Sciatic nerve (tissue), 2 donors: ENCODE measurements at regions not wholly inside any gene's neighbourhood (a gene's known extent, or its start where the extent isn't known, plus 50 kb on each side); places are given as distances from the start of the nearest gene placed in this dataset.
"Not testable (repeated sequence)": the region's sequence is repeated elsewhere in the genome, so short reads cannot be mapped to it uniquely, and the experiment has no call there.

Source experiments
- ATAC-seq: fragments of 200-7000 bp; cut with Tn5 transposase; one replicate; pipeline ENCODE4 v1.9.1; 2020; ENCODE audit warnings: mild to moderate bottlenecking, moderate library complexity
- DNase-seq: peaks from one replicate; pipeline ENCODE4 v3.0.0-alpha.2; 2020; ENCODE audit warnings: low spot score
- intact Hi-C: fragments of 100-400 bp; cut with DNase I; formaldehyde crosslinking; loops from one replicate; pipeline ENCODE4 v1.14.2; 2022
- donor health status: DM: no; HTN: no; CAD: no.
- donor health status: DM: no; HTN: no; CAD: no.

DNA sequence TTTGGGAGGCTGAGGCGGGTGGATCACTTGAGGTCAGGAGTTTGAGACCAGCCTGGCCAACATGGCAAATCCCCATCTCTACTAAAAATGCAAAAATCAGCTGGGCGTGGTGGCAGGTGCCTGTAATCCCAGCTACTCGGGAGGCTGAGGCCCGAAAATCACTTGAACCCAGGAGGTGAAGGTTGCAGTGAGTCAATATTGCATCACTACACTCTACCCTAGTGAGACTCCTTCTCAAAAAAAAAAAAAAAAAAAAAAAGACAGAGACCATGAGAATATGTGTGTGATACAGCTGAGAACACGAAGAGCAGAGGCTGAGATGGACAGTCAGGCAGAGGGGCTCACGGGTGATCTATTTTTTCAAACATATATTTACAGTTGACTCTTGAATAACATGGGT lies 152.5 kb upstream of the TNRC6C start:
- DNase-seq, intact Hi-C loops, ATAC-seq: not testable (repeated sequence)

DNA sequence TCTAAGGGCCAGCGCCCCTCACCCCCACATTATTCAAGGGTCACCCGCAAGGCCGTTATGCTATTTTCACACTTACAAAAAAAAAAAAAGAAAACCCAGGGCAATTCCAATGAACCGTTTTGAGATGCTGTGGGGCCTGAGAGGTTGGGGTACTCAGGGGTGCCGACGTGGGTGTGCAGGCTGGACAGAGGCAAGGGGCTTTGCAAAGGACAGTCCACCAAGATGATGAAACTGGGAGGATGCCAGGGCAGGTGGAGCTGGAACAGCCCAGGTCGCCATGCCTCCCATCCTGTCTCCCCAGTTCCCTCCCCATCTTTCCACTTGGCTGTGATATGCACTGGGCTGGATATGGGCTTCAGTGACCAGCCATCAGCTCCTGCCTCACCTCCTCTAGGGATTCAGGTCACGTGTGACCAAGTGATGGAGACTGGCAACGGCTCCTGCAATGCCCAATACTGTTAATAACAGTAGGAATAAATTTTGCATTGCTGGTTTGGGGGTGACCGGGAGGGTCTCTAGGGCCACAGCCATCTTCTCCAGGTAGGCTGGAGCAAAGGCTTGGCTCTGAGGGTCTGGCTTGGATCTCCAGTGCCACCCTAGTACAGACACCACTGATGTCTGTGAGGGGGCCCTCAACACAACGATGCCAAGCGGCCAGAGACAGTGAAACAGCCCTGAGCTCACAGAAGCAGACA lies 151.3 kb upstream of the TNRC6C start:
- no peak for ATAC-seq
- intact Hi-C loops: no loop called here
- DNase-seq: no peak

DNA sequence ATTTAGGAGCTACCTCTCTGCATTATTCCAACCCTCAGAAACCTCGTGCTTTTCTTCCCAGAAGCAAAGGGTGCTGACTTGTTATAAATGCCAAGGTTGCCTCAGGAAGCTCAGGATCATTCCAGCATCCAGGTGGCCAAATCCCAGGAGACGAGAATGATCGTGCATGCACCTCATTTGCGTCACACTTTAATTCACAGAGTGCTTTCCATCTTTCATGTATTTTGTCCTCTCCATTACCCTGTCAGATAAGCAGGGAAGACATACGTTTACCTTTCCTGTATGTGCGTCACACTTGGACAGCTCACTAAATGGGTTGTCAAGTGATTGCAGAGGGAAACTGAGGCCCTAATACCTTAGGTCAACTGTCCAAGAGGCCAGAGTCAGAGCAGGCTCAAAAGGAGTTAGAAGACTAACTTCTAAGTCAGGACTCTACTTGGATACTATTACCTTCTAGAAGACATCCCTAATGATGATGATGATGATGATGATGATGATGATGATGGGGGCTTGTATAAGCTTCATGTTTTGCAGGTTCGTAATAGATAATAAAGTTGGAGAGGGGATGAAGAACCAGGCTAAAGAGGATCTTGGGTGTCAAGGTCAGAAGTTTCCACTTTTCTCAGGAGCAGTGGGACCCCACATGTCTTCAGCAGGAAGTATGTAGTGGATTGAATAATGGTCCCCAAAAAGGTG lies 150.6 kb upstream of the TNRC6C start:
- DNase-seq (no peak), ATAC-seq (no peak)
- intact Hi-C loops: no loop called here

DNA sequence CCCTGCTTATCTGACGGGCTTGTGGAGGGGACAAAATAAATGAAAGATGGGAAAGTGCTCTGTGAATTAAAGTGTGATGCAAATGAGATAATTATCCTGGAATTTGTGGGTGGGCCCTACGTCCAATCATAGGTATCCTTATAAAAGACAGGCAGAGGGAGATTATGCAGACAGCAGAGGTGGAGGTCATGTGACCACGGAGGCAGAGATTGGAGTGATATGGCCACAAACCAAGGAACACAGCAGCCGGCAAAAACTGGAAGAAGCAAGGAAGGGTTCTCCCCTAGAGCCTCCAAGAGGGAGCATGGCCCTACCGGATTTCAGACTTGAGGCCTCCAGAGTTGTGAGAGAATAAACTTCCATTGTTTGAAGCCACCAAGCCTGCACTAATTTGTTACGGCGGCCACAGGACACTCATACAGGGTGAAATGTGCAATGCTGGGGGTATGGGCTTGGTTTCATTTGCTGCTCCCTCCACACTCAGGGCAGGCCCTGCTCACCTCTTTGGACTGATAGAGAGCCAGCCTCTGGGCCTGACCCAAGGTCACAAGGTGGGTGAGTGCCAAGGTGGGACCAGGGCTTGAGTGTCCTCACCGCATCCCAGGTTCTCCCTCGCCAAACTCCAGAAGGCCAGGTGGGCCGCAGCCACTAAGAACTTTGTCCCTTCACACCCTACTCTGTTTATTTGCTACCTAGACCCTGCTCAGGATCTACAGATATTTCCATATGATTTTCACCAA lies 149.6 kb upstream of the TNRC6C start:
- no peak for DNase-seq
- ATAC-seq: no peak
- intact Hi-C loops: no loop called here

DNA sequence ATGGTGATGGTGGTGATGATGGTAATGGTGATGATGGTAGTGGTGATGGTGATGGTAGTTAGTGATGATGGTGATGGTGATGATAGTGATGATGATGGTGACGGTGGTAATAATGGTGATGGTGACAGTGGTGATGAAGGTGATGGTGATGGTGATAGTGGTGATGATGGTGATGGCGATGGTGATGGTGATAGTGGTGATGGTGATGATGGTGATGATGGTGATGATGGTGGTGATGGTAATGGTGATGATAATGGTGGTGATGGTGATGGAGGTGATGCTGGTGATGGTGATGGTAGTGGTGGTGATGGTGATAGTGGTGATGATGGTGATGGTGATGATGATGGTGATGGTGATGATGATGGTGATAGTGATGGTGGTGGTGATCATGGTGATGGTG lies 148.7 kb upstream of the TNRC6C start:
- ATAC-seq: no peak
- intact Hi-C loops: no loop called here

DNA sequence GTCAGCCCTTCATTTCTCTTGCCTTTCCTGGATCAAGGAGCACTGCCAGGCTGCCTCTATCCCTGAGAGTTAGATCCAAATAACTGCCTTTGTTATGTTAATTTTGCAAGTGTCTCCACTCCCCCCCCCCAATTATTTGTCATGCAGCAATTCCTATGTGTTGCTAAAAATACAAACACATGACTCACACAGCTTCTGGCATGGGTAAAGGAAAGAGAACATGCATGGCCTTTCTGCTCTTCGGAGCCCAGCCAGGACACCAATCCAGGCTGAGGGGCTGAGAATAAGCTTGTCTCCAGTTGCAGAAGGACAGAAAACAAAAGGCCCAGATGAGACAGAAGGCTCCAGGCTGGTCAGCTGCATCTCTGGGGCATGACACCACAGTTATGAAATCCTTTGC lies 148.0 kb upstream of the TNRC6C start:
- intact Hi-C loops: no loop called here
- DNase-seq (no peak), ATAC-seq (peak; percentile 90)

More for the DNA sequence above, 148.7 kb upstream of the TNRC6C start:
- DNase-seq: no peak

DNA sequence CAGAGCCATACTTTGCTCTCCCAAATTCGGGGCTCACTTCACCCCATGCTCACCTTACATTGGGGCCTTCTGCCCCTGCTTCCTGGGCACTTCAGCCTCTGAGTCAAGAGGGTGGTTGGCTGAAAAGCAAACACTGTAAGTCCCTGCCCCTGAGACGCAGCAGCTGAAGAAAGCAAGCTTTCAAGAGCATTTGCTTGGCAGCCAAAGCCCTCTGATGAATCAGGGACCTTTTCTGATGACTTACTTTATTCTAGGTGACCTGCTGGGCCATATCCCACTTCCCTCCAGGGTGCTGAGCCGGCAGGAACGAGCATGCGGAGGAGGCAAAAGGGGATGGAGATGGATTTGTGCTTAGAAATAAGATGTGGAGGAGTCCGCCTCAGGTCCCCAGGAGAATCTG lies 147.0 kb upstream of the TNRC6C start:
- ATAC-seq (no peak), DNase-seq (no peak)
- intact Hi-C loops: no loop called here

DNA sequence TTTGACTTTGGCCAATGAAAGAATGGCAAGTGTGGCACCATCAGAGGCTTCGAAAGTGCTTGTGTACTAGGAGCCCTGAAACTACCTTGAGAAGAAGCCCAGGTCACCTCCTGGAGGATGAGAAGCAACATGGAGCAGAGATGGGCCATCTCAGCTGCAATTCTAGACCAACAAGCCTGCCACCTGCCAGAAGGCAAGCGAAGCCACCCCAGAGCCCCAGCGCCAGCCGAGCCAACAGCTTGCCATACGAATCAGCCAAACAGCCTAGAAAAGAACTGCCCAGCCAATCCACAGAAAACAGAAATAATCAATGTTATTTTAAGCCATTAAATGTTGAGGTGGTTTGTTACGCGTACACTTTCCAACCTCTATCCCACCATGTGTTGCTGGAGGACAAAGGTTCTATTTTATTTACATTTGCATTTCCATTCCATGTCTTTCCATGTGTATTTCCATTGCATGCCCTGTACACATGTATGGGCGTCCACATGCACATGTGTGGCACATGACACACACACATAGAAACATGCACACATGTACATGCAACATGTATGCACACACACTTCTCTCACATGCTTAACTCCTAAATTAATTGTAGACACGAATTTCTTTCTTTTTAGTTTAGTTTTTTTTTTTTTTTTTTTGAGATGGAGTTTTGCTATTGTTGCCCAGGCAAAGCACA lies 144.3 kb upstream of the TNRC6C start:
- DNase-seq: no peak
- intact Hi-C loops: no loop called here
- no peak for ATAC-seq

DNA sequence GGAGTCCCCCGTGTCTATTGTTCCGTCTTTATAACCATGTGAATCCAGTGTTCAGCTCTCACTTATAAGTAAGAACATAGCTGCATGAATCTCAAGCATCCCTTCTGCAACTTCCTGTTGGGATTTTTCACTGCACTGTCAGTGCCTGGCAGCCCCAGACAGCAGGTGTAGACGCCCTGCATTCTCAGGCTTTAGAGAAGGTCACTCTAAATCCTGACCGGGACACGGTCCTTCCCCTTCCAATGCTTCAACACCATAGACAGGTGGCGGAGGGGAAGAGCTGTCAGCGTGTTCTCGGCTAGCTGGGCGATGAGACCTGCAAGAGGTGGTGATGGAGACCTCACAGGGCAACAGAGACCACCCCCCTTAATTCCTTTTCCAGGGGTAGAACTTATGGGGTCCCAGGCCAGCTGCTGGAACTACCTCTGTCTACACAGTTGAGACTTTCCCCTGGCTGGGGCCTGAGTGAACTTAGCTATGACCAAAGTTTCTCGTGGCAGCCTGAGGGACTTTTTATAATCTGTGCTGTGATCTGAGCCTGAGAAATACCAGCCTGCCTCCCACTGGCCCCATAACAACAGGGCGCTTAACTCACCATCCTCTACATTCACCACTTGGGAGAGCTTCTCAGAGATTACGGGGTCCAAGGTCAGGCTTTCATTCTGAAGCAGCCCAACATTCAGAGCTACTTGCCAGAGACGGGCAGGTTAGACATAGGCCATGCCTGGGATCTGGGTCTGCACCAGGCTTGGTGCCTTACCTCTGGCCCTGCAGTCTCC lies 143.2 kb upstream of the TNRC6C start:
- DNase-seq (no peak), ATAC-seq (no peak)
- intact Hi-C loops: no loop called here

DNA sequence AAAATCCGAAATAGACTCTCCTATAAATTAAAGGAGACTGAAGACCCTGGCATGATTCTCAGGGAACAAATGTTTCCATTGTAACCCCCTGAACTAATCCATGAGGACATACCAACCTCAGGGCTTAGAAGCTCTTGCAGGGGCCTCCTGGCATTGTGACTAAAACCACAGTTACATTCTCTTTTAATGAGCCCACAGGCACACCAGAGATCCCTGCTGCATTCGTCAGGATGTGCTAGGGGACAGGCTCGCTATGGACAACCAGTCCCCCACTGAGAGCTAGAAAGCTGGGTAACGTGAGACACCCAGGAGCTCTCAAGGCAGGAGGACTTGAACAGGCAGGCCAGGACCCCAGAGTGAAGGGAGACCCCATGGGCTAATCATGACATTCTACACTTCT lies 140.6 kb upstream of the TNRC6C start:
- ATAC-seq: no peak
- DNase-seq: no peak
- intact Hi-C loops: no loop called here

DNA sequence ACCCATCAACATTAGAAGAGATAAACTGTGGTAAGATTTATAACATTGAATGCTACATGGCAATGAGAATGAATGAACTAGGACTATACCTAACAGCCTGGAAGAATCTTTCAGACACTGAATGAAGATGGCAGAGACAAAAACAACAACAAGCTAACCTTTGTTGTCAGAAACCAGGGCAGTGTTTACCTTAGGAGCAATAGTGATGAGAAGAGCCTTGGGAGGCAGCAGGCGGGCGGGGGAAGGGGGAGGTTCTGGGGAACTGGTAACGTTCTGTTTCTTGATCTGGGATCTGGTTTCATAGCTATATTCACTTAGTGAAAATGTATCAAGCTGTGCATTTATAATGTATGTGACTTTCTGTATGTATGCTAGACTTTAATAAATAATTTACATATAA lies 139.0 kb upstream of the TNRC6C start:
- ATAC-seq: no peak
- intact Hi-C loops: no loop called here
- DNase-seq: no peak

DNA sequence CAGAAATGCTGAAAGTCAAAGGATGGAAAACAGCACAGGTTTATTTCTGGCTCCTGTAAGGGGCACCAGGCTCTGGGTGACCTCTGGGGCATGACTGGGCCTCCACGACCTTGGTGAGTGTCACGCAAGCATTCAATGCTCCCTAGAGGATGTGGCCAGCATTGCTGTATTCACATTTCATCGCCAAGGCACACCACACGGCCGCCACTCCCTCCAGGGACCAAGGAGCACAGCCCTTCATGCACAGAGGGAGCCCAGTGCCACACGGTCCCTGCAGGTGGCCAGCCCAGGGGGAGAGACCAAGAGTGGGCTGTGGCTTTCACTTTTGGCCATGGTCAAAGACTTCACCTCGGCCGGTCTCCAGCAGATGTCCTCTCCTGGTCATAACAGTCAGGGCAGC lies 137.4 kb upstream of the TNRC6C start:
- intact Hi-C loops: no loop called here
- DNase-seq: no peak
- no peak for ATAC-seq

DNA sequence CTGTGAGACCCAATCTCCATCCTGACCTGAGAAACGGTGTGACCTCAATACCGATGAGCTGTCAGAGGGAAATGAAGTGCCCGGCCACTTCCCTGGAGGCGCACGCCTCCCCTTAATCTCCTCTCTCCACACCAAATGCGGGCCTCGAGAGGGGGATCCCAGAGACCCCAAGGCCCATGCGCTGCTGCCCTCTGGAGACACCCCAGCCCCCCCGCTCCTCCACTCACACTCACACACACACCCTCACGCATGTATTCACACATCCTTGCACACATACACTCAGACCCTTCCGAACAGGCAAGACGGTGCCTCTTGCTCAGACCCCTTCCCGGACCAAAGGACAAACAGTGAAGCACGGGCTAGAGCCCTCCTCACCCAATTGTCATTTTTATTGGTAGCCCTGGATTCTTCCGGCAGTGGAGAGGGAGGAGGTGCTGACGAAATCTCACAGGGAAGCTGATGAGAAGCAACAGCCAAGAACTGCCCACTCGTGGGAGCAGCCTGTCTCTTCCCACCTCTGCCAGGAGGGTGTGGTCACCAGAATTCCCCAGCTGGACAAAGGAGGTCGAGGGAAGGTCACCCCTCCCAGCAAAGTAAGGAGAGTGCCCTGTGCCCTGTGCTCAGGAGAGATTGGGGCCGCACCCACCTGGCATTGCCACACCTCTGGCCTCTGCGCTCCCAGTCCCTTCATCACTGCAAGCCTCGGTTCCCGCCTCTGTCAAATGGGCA lies 136.0 kb upstream of the TNRC6C start:
- ATAC-seq: peak; percentile 83
- intact Hi-C loops: no loop called here
- no peak for DNase-seq

DNA sequence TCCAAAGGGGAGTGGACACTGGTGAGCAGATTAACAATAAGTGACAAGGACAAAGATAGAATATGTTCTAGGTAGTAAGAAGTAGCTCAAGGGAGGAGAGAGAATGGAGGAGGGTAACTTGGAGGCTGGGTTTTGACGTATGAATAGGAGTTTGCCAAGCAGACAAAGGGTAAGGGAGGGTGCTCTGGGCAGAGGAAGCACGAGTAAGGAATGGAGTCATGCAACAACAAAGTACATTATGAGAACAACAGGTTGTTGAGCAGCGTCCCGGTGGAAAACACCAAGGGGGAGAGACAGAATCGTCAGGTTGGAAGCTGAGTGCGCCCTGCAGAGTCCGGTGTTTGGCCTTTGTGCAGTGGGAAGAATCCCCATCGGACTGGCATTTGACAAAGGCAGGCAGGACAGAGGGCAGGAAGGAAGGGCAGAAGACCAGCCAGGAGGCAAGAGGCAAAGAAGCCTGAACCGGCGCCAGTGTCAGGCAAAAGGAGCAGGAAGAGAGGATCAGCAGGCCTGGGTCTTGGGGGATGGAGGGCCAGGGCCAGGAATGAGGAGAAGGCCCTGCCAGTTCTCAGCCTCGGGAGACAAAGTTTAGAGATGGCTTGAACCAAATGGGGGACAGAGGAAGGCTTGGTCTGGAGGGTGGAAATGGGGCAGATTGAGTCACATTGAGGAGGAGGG lies 134.3 kb upstream of the TNRC6C start:
- DNase-seq (no peak), ATAC-seq (no peak)
- intact Hi-C loops: no loop called here

DNA sequence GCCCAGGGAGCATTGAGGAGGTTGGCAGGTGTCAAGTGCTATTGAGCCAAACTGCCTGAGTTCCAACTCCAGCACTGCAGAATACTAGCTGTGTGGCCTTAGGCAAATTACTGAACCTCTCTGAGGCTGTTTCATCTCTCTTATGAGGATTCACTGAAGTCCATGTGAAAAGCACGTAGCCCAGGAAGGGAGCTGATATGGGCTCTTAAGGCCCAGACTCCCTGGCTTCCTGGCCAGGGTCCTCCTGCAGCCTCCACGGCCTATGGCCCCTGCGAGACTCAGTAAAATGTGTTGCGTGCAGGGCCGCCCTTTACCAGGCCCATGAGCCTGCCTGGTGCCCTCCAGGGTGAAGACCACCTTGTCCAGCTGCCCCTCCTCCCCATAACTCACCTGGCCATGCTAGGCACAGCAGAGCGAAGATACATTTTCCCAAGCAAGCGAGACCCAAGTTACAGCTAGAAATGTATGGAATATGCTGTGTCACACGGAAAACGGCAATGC lies 133.7 kb upstream of the TNRC6C start:
- intact Hi-C loops: no loop called here

DNA sequence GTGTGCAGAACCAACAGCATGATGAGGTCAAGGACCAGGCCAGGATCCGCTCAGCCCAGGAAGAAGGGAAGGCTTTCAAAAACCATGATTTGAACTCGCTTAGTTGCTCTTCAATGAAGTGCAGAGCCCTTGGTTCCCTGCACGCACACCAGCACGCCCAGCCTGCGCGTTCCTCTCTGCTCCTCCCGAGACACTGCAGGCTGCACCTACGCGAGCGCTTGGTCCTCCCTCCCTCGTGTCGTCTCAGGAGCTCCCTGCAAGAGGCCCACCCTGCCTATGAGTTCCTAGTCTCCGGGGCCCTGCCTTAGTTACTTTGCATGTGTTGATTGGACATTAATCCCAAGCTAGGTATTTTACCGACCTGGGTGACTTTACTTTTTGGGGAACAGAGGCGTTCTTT lies 132.9 kb upstream of the TNRC6C start:
- ATAC-seq: no peak
- intact Hi-C loops: no loop called here

More for the DNA sequence above, 133.7 kb upstream of the TNRC6C start:
- no peak for DNase-seq
- ATAC-seq: no peak

DNA sequence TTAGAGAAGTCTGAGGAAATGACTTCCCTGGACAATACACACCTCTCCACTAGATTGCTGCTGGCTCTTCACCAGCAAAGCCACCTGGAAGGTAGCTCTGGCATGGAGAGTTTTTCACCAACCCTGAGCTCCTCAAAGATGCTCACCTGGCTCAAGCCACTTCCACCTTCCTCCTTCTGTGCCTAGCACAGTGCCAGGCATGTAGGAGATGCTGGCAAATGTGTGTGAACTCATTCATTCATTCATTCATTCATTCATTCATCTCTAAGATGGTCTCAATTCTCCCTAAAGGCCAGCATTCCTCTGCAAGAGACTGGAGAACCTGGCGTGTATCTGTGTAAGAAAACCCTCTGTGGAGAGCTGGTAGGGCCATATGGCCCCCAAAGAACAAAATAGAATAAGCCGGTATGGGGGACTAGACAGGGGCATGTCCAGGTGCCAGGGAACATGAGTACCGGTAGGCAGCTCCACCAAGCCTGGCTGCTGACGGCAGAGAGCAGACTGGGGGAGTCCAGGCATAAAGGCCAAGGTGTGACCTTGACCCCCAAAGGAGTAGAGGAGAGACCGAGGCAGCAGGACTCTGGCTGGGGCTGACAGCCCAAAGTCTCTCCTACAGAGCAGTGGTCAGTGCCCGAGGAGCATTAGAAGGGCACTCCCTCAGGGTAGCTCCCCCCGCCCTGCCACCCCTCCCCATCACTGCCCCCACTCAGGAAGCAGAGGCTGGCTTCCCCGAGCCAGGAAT lies 132.2 kb upstream of the TNRC6C start:
- DNase-seq: peak; percentile 38
- intact Hi-C loops: no loop called here
- ATAC-seq: no peak

More for the DNA sequence above, 132.9 kb upstream of the TNRC6C start:
- DNase-seq: no peak
